ENCODE measurements at regions not wholly inside any gene's neighbourhood (a gene's known extent, or its start where the extent isn't known, plus 50 kb on each side); places are given as distances from the start of the nearest gene placed in this dataset.

DNA sequence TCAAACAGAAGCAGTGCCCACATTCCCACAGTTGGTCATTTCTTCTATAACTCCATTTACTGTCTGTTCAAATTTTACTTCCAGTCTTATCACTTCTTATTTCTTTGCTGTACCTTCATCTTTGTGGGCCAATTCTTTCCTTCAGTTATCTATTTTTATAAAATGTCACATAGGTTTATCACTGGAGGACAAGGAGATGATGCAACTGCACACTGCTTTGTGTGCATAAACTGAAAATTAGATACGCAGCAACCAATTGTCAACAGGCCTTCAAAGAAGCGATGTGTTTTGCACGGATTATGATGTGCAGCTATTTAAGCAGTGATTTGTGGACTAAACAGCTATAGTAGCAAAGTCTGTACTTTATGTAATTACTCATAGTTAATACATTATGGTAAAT lies 726.8 kb upstream of the GCFC2 start:
- Mint-ChIP-seq H3K36me3 (no peaks in the 10 kb centered on the region), H3K4me3 (no peak overlapping the region), H3K27me3 (no peaks in the 10 kb centered on the region), H3K27ac (no peak overlapping the region), H3K4me1 (no peaks in the 10 kb centered on the region), H3K9me3 (peaks cover 2 to 21% (median 6%) of the 10 kb centered on the region in 8 donors)
- Histone ChIP-seq H3K27ac (ENCODE audit: low read depth, low read length) (no peak overlapping the region), H3K27me3 (ENCODE audit: insufficient read depth, low read length) (no peaks in the 10 kb centered on the region), H3K4me3 (ENCODE audit: low read length in 2 of 2) (no peak overlapping the region), H3K36me3 (ENCODE audit: insufficient read depth, low read length) (no peaks in the 10 kb centered on the region), H3K9me3 (ENCODE audit: control insufficient read depth in 1 of 2, low read length in 2 of 2) (no peaks in the 10 kb centered on the region), H3K4me1 (ENCODE audit: insufficient read depth, low read length) (no peaks in the 10 kb centered on the region)
- POLR2A ChIA-PET (ENCODE audit: partially characterized antibody), result no interaction called here
- no peak for DNase-seq
- intact Hi-C loops (cut with micrococcal nuclease), result no loop called here
- CTCF ChIA-PET (ENCODE audit: partially characterized antibody), result no interaction called here

DNA sequence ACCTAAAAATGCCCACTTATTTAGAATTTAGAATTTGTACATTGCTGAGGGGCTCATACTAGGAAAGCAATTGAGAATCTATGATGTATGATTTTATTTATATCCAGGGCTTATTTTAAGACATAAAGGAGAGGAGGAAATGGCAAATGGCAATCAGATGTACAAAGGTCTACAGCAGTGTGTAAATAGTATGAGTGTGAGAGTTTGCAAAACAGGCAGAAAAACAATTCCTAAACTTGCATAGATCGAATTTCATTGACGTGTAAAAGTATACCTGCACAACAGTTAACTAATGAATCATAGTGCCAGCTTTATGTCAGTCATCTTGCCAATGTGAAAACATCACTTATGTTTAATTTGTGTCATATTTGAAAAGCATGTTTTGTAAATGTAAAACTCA lies 718.7 kb upstream of the GCFC2 start:
- intact Hi-C loops (cut with micrococcal nuclease), result no loop called here
- H3K9me3 Mint-ChIP-seq, result peaks cover 2 to 28% (median 8%) of the 10 kb centered on the region in 8 donors
- H3K36me3 ChIP-seq (ENCODE audit: insufficient read depth, low read length), result no peaks in the 10 kb centered on the region
- no peaks in the 10 kb centered on the region for H3K27me3 ChIP-seq (ENCODE audit: insufficient read depth, low read length)
- H3K4me3 ChIP-seq (ENCODE audit: low read length in 2 of 2), result no peak overlapping the region
- DNase-seq, result no peak
- CTCF ChIA-PET (ENCODE audit: partially characterized antibody), result no interaction called here
- no peaks in the 10 kb centered on the region for H3K36me3 Mint-ChIP-seq
- H3K27ac ChIP-seq (ENCODE audit: low read depth, low read length), result no peak overlapping the region
- H3K4me1 ChIP-seq (ENCODE audit: insufficient read depth, low read length), result no peaks in the 10 kb centered on the region
- POLR2A ChIA-PET (ENCODE audit: partially characterized antibody), result no interaction called here
- no peaks in the 10 kb centered on the region for H3K27me3 Mint-ChIP-seq
- H3K9me3 ChIP-seq (ENCODE audit: control insufficient read depth in 1 of 2, low read length in 2 of 2), result no peaks in the 10 kb centered on the region
- H3K4me3 Mint-ChIP-seq, result no peak overlapping the region
- H3K4me1 Mint-ChIP-seq, result no peaks in the 10 kb centered on the region
- H3K27ac Mint-ChIP-seq, result no peak overlapping the region

DNA sequence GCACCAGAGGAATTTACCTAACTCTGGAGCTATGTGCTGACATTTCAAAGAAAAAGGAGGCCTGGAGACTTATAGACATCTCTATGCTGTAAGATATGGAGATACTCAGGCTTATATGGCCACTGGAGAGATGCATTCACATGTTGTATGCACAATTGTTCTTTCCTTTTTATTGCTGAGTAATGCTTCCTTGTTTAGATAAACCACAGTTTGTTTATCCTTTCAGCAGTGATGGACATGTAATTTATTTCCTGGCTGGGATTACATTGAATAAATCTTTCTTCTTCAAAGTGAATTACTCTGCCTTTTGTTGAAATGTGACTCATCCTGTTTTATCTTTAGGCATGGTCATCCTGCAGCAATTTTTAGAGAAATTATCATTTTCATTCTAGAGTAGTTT lies 716.7 kb upstream of the GCFC2 start:
- H3K27ac Mint-ChIP-seq, result no peak overlapping the region
- Histone ChIP-seq H3K4me1 (ENCODE audit: insufficient read depth, low read length) (no peaks in the 10 kb centered on the region), H3K4me3 (ENCODE audit: low read length in 2 of 2) (no peak overlapping the region), H3K9me3 (ENCODE audit: control insufficient read depth in 1 of 2, low read length in 2 of 2) (no peaks in the 10 kb centered on the region), H3K36me3 (ENCODE audit: insufficient read depth, low read length) (no peaks in the 10 kb centered on the region), H3K27ac (ENCODE audit: low read depth, low read length) (no peak overlapping the region), H3K27me3 (ENCODE audit: insufficient read depth, low read length) (no peaks in the 10 kb centered on the region)
- ChIA-PET POLR2A (ENCODE audit: partially characterized antibody) (no interaction called here), CTCF (ENCODE audit: partially characterized antibody) (no interaction called here)
- H3K4me1 Mint-ChIP-seq, result no peaks in the 10 kb centered on the region
- H3K27me3 Mint-ChIP-seq, result no peaks in the 10 kb centered on the region
- no peak overlapping the region for H3K4me3 Mint-ChIP-seq
- intact Hi-C loops (cut with micrococcal nuclease), result no loop called here
- H3K9me3 Mint-ChIP-seq, result peaks cover 2 to 28% (median 9%) of the 10 kb centered on the region in 8 donors
- no peak for DNase-seq
- no peaks in the 10 kb centered on the region for H3K36me3 Mint-ChIP-seq

DNA sequence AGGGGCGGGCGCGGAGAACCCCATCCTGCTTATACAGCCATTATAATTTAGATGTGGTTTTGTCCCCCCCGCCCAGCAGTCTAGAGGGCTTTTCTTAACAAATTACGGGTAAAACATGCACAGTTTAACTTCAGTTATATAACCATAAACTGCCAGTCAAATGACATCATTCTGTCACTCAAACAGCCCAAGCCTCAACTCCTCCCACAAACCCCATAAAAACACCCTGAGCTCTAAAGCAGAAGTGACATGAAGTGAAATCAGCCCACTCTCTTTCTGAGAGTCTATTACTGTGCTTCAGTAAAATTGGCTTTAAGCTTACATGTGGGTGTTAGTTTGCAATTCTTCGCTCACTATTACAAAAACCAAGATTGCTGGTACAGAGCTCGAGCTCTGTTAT lies 705.1 kb upstream of the GCFC2 start:
- no peak overlapping the region for H3K4me3 ChIP-seq (ENCODE audit: low read length in 2 of 2)
- Mint-ChIP-seq H3K36me3 (no peaks in the 10 kb centered on the region), H3K4me3 (no peak overlapping the region), H3K27me3 (no peaks in the 10 kb centered on the region), H3K27ac (no peak overlapping the region), H3K9me3 (peaks cover 4 to 28% (median 12%) of the 10 kb centered on the region in 8 donors), H3K4me1 (no peaks in the 10 kb centered on the region)
- intact Hi-C loops (cut with micrococcal nuclease), result no loop called here
- POLR2A ChIA-PET (ENCODE audit: partially characterized antibody), result no interaction called here
- no peak for DNase-seq
- CTCF ChIA-PET (ENCODE audit: partially characterized antibody), result no interaction called here
- no peaks in the 10 kb centered on the region for H3K36me3 ChIP-seq (ENCODE audit: insufficient read depth, low read length)
- no peaks in the 10 kb centered on the region for H3K27me3 ChIP-seq (ENCODE audit: insufficient read depth, low read length)
- H3K27ac ChIP-seq (ENCODE audit: low read depth, low read length), result no peak overlapping the region
- H3K4me1 ChIP-seq (ENCODE audit: insufficient read depth, low read length), result no peaks in the 10 kb centered on the region
- H3K9me3 ChIP-seq (ENCODE audit: control insufficient read depth in 1 of 2, low read length in 2 of 2), result no peaks in the 10 kb centered on the region

DNA sequence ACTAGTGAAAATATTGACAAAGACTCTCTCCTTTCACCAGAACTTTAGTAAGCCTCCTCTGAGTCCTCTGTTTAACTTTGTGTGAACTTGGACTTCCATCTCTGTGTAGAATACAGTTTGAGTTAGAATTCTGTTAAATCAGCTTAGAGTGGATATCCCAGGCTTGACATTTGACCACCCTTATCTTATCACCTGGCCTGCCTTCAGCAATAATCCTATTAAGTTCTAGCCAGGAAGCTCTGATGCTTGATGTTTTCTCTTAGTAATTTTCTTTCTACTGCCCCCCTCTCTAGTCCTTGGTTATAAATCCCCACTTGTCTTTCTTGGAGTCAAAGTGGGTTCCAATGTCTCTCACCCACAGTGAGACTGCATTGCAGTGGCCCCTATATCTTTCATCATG lies 702.7 kb upstream of the GCFC2 start:
- Mint-ChIP-seq H3K36me3 (no peaks in the 10 kb centered on the region), H3K4me1 (no peaks in the 10 kb centered on the region)
- no peak for DNase-seq

DNA sequence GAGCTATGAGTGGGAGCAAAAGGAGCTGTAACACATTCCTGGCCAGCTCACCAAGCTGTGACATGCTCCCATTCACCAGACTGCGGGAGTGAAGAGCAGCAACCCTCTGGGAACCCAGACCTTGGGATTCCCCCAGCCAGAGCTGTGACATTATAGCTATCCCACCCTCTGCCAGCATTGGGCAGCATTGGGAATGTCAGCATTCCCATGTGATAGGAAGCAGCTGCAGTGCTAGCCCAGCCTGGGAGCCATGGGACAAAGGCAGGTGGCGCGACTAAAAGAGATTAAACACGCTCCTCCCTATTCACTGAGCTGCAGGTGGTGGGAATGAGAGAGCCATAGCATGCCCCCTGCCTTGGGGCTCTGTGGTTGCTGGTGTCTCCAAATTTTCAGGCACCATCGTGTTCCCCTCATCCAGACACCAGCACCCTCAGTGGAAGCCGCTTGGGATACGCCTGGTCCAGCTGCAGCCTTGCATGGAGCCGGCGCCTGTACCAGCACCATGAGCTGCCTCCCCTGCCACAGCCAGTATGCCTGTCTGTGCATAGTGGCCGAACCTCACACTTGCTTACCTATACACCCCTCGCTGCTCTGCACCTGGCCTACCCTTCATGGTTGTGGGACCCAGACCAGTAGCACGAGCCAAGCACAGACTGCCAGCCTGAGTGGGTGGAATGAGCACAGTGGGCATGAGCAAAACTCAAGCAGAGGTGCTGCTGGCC lies 695.6 kb upstream of the GCFC2 start:
- DNase-seq, result no peak
- Mint-ChIP-seq H3K4me1 (no peaks in the 10 kb centered on the region), H3K27me3 (no peaks in the 10 kb centered on the region), H3K4me3 (no peak overlapping the region), H3K27ac (no peak overlapping the region), H3K9me3 (peaks cover 3 to 24% (median 7%) of the 10 kb centered on the region in 8 donors), H3K36me3 (no peaks in the 10 kb centered on the region)
- CTCF ChIA-PET (ENCODE audit: partially characterized antibody), result no interaction called here
- Histone ChIP-seq H3K9me3 (ENCODE audit: control insufficient read depth in 1 of 2, low read length in 2 of 2) (no peaks in the 10 kb centered on the region), H3K4me3 (ENCODE audit: low read length in 2 of 2) (no peak overlapping the region), H3K36me3 (ENCODE audit: insufficient read depth, low read length) (no peaks in the 10 kb centered on the region), H3K27me3 (ENCODE audit: insufficient read depth, low read length) (no peaks in the 10 kb centered on the region), H3K27ac (ENCODE audit: low read depth, low read length) (no peak overlapping the region), H3K4me1 (ENCODE audit: insufficient read depth, low read length) (no peaks in the 10 kb centered on the region)
- intact Hi-C loops (cut with micrococcal nuclease), result no loop called here
- POLR2A ChIA-PET (ENCODE audit: partially characterized antibody), result no interaction called here

More for the DNA sequence above, 702.7 kb upstream of the GCFC2 start:
- Histone ChIP-seq H3K9me3 (ENCODE audit: control insufficient read depth in 1 of 2, low read length in 2 of 2) (no peaks in the 10 kb centered on the region), H3K27me3 (ENCODE audit: insufficient read depth, low read length) (no peaks in the 10 kb centered on the region), H3K36me3 (ENCODE audit: insufficient read depth, low read length) (no peaks in the 10 kb centered on the region), H3K27ac (ENCODE audit: low read depth, low read length) (no peak overlapping the region), H3K4me1 (ENCODE audit: insufficient read depth, low read length) (no peaks in the 10 kb centered on the region), H3K4me3 (ENCODE audit: low read length in 2 of 2) (no peak overlapping the region)
- ChIA-PET POLR2A (ENCODE audit: partially characterized antibody) (no interaction called here), CTCF (ENCODE audit: partially characterized antibody) (no interaction called here)
- Mint-ChIP-seq H3K27me3 (no peaks in the 10 kb centered on the region), H3K27ac (no peak overlapping the region), H3K4me3 (no peak overlapping the region), H3K9me3 (peaks cover 5 to 24% (median 10%) of the 10 kb centered on the region in 8 donors)
- intact Hi-C loops (cut with micrococcal nuclease), result no loop called here

DNA sequence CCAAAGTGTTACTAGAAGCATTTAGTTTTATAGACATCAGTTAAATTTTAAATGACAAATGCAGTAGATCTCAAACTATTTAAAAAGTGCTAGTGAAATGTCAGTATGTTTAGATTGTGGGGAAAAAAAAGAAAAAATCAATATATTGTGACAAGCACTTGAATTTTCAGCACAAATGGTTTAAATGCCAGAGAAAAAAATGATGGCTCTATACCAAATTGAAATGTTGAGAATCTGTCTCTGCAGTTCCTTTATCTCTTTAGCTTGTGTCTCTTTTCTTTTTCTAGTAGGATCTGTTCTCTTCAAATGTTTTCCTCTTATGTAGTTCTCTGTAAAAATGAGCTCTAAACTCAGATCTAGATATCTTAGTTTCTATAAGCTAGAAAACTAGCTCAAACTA lies 682.6 kb upstream of the GCFC2 start:
- intact Hi-C loops (cut with micrococcal nuclease), result no loop called here
- no peak overlapping the region for H3K4me3 ChIP-seq (ENCODE audit: low read length in 2 of 2)
- no peaks in the 10 kb centered on the region for H3K4me1 ChIP-seq (ENCODE audit: insufficient read depth, low read length)
- Mint-ChIP-seq H3K9me3 (peaks cover 0 to 28% (median 8%) of the 10 kb centered on the region in 8 donors), H3K4me3 (no peak overlapping the region), H3K27me3 (no peaks in the 10 kb centered on the region), H3K27ac (no peak overlapping the region), H3K4me1 (no peaks in the 10 kb centered on the region), H3K36me3 (no peaks in the 10 kb centered on the region)
- POLR2A ChIA-PET (ENCODE audit: partially characterized antibody), result no interaction called here
- H3K9me3 ChIP-seq (ENCODE audit: control insufficient read depth in 1 of 2, low read length in 2 of 2), result no peaks in the 10 kb centered on the region
- no peaks in the 10 kb centered on the region for H3K36me3 ChIP-seq (ENCODE audit: insufficient read depth, low read length)
- CTCF ChIA-PET (ENCODE audit: partially characterized antibody), result no interaction called here
- H3K27me3 ChIP-seq (ENCODE audit: insufficient read depth, low read length), result no peaks in the 10 kb centered on the region
- no peak overlapping the region for H3K27ac ChIP-seq (ENCODE audit: low read depth, low read length)
- DNase-seq, result no peak

DNA sequence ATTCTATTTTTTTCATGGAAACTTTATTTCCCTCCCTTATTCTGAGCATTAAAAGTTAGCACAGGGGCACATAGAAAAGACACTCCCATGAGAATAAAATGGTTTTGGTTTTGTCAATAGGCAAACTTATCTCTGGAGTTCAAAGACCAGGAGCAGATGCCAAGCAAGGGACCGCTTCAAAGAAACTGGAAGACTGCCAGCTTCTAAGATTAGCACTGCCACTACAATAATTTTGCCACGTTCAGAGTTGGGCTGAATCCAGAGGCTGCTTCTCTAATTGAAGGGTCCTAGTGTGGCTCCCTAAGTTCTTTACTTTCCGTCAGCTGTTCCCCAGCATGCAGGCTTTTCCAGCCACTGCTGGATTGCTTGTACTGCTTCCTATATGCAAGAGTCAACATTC lies 681.0 kb upstream of the GCFC2 start:
- ChIA-PET POLR2A (ENCODE audit: partially characterized antibody) (no interaction called here), CTCF (ENCODE audit: partially characterized antibody) (no interaction called here)
- intact Hi-C loops (cut with micrococcal nuclease), result no loop called here
- Mint-ChIP-seq H3K27ac (no peak overlapping the region), H3K9me3 (peaks cover 0 to 31% (median 13%) of the 10 kb centered on the region in 8 donors), H3K36me3 (no peaks in the 10 kb centered on the region), H3K27me3 (no peaks in the 10 kb centered on the region), H3K4me3 (no peak overlapping the region), H3K4me1 (no peaks in the 10 kb centered on the region)
- H3K4me3 ChIP-seq (ENCODE audit: low read length in 2 of 2), result no peak overlapping the region
- no peaks in the 10 kb centered on the region for H3K9me3 ChIP-seq (ENCODE audit: control insufficient read depth in 1 of 2, low read length in 2 of 2)
- DNase-seq, result no peak
- no peaks in the 10 kb centered on the region for H3K27me3 ChIP-seq (ENCODE audit: insufficient read depth, low read length)
- H3K36me3 ChIP-seq (ENCODE audit: insufficient read depth, low read length), result no peaks in the 10 kb centered on the region
- no peak overlapping the region for H3K27ac ChIP-seq (ENCODE audit: low read depth, low read length)
- no peaks in the 10 kb centered on the region for H3K4me1 ChIP-seq (ENCODE audit: insufficient read depth, low read length)
